Activated T-helper 1 cell treated with anti-CD3 and anti-CD28 coated beads, Interleukin-12 subunit alpha, Interleukin-12 subunit beta, Interleukin-2, Interleukin-4 antibody, amounts not matched to agents 30 ng/mL and 10 ng/mL and 1 ng/mL, durations not matched to agents 14 hours and 24 hours and 36 hours (primary cell): ENCODE measurements at regions not wholly inside any gene's neighbourhood (a gene's known extent, or its start where the extent isn't known, plus 50 kb on each side); places are given as distances from the start of the nearest gene placed in this dataset.

Experiments used
- DNase-seq: peaks from one replicate; pipeline ENCODE4 v3.0.0; 2021; ENCODE audit warnings: low spot score
- H3K27ac Mint-ChIP-seq: one replicate; pipeline ENCODE4 v1.8.0; 2021; ENCODE audit warnings: mild to moderate bottlenecking, mixed read lengths
- H3K27me3 Mint-ChIP-seq: one replicate; pipeline ENCODE4 v1.8.0; 2022; ENCODE audit warnings: mild to moderate bottlenecking, moderate library complexity, mixed read lengths; ENCODE audit not compliant: insufficient read depth
- H3K36me3 Mint-ChIP-seq: one replicate; pipeline ENCODE4 v1.8.0; 2021; ENCODE audit warnings: low read depth, mixed read lengths
- H3K4me1 Mint-ChIP-seq: one replicate; pipeline ENCODE4 v1.8.0; 2021; ENCODE audit warnings: low read depth, mixed read lengths
- H3K4me3 Mint-ChIP-seq: one replicate; pipeline ENCODE4 v1.8.0; 2021; ENCODE audit warnings: mild to moderate bottlenecking, moderate library complexity, mixed read lengths
- H3K9me3 Mint-ChIP-seq: one replicate; pipeline ENCODE4 v1.8.0; 2021; ENCODE audit warnings: mixed read lengths
- intact Hi-C: fragments of 100-400 bp; cut with micrococcal nuclease; formaldehyde crosslinking; loops from one replicate; pipeline ENCODE4 v1.15.1; 2024

- Mint-ChIP-seq H3K36me3 (no peaks in the 10 kb centered on the region), H3K27ac (no peak overlapping the region), H3K4me3 (no peak overlapping the region), H3K4me1 (peaks cover 5% of the 10 kb centered on the region), H3K27me3 (peaks cover 8% of the 10 kb centered on the region), H3K9me3 (no peaks in the 10 kb centered on the region)
- no peak for DNase-seq
- intact Hi-C loops: no loop called here
Observed at GRCh38 chr11:19661827-19662226, 50.8 kb upstream of the NAV2 start.

GRCh38 chr11:19660076-19660475, 52.6 kb upstream of the NAV2 start:
- H3K36me3 Mint-ChIP-seq: no peaks in the 10 kb centered on the region
- DNase-seq: no peak

GRCh38 chr11:19659529-19659928, 53.1 kb upstream of the NAV2 start:
- peaks cover 5% of the 10 kb centered on the region for H3K4me1 Mint-ChIP-seq
- peaks cover 7% of the 10 kb centered on the region for H3K27me3 Mint-ChIP-seq
- H3K36me3 Mint-ChIP-seq: no peaks in the 10 kb centered on the region
- no peak overlapping the region for H3K4me3 Mint-ChIP-seq
- DNase-seq: no peak
- H3K9me3 Mint-ChIP-seq: no peaks in the 10 kb centered on the region
- intact Hi-C loops: no loop called here
- no peak overlapping the region for H3K27ac Mint-ChIP-seq

More at GRCh38 chr11:19660076-19660475, 52.6 kb upstream of the NAV2 start:
- Mint-ChIP-seq H3K9me3 (no peaks in the 10 kb centered on the region), H3K27ac (no peak overlapping the region), H3K4me3 (no peak overlapping the region), H3K27me3 (peaks cover 8% of the 10 kb centered on the region), H3K4me1 (peaks cover 5% of the 10 kb centered on the region)
- intact Hi-C loops: no loop called here

GRCh38 chr11:19658344-19658743, 54.3 kb upstream of the NAV2 start:
- no peaks in the 10 kb centered on the region for H3K36me3 Mint-ChIP-seq
- DNase-seq: no peak
- H3K27ac Mint-ChIP-seq: no peak overlapping the region
- intact Hi-C loops: no loop called here
- peaks cover 2% of the 10 kb centered on the region for H3K27me3 Mint-ChIP-seq
- H3K4me1 Mint-ChIP-seq: peaks cover 5% of the 10 kb centered on the region
- H3K9me3 Mint-ChIP-seq: no peaks in the 10 kb centered on the region
- no peak overlapping the region for H3K4me3 Mint-ChIP-seq

GRCh38 chr11:19656140-19656541, 56.5 kb upstream of the NAV2 start:
- Mint-ChIP-seq H3K4me1 (peaks cover 5% of the 10 kb centered on the region), H3K27ac (no peak overlapping the region), H3K9me3 (no peaks in the 10 kb centered on the region), H3K4me3 (no peak overlapping the region), H3K27me3 (no peaks in the 10 kb centered on the region), H3K36me3 (no peaks in the 10 kb centered on the region)
- intact Hi-C loops: no loop called here
- no peak for DNase-seq

- no peak overlapping the region for H3K27ac Mint-ChIP-seq
- intact Hi-C loops: no loop called here
- H3K9me3 Mint-ChIP-seq: no peaks in the 10 kb centered on the region
- DNase-seq: no peak
- no peaks in the 10 kb centered on the region for H3K36me3 Mint-ChIP-seq
- no peak overlapping the region for H3K4me3 Mint-ChIP-seq
- H3K4me1 Mint-ChIP-seq: no peaks in the 10 kb centered on the region
- H3K27me3 Mint-ChIP-seq: no peaks in the 10 kb centered on the region
Observed at GRCh38 chr11:19652623-19653375, 59.8 kb upstream of the NAV2 start.

- Mint-ChIP-seq H3K27me3 (no peaks in the 10 kb centered on the region), H3K4me1 (no peaks in the 10 kb centered on the region), H3K4me3 (no peak overlapping the region), H3K27ac (no peak overlapping the region), H3K36me3 (no peaks in the 10 kb centered on the region), H3K9me3 (no peaks in the 10 kb centered on the region)
- intact Hi-C loops: no loop called here
- DNase-seq: no peak
Observed at GRCh38 chr11:19651653-19652052, 61.0 kb upstream of the NAV2 start.

- H3K27me3 Mint-ChIP-seq: no peaks in the 10 kb centered on the region
- intact Hi-C loops: no loop called here
- H3K9me3 Mint-ChIP-seq: no peaks in the 10 kb centered on the region
- H3K27ac Mint-ChIP-seq: no peak overlapping the region
- no peak overlapping the region for H3K4me3 Mint-ChIP-seq
- H3K4me1 Mint-ChIP-seq: no peaks in the 10 kb centered on the region
- H3K36me3 Mint-ChIP-seq: no peaks in the 10 kb centered on the region
- DNase-seq: no peak
Observed at GRCh38 chr11:19651028-19651427, 61.6 kb upstream of the NAV2 start.

GRCh38 chr11:19650467-19650866, 62.2 kb upstream of the NAV2 start:
- H3K27me3 Mint-ChIP-seq: no peaks in the 10 kb centered on the region

GRCh38 chr11:19649751-19650150, 62.9 kb upstream of the NAV2 start:
- no peaks in the 10 kb centered on the region for H3K9me3 Mint-ChIP-seq
- intact Hi-C loops: no loop called here

More at GRCh38 chr11:19650467-19650866, 62.2 kb upstream of the NAV2 start:
- no peaks in the 10 kb centered on the region for H3K4me1 Mint-ChIP-seq
- H3K4me3 Mint-ChIP-seq: no peak overlapping the region
- H3K9me3 Mint-ChIP-seq: no peaks in the 10 kb centered on the region
- intact Hi-C loops: no loop called here
- H3K36me3 Mint-ChIP-seq: no peaks in the 10 kb centered on the region
- DNase-seq: no peak
- no peak overlapping the region for H3K27ac Mint-ChIP-seq

GRCh38 chr11:19648321-19648720, 64.3 kb upstream of the NAV2 start:
- no peak for DNase-seq
- H3K4me1 Mint-ChIP-seq: no peaks in the 10 kb centered on the region
- intact Hi-C loops: no loop called here
- no peaks in the 10 kb centered on the region for H3K27me3 Mint-ChIP-seq
- H3K4me3 Mint-ChIP-seq: no peak overlapping the region
- H3K36me3 Mint-ChIP-seq: no peaks in the 10 kb centered on the region
- H3K27ac Mint-ChIP-seq: no peak overlapping the region
- no peaks in the 10 kb centered on the region for H3K9me3 Mint-ChIP-seq

More at GRCh38 chr11:19649751-19650150, 62.9 kb upstream of the NAV2 start:
- Mint-ChIP-seq H3K27ac (no peak overlapping the region), H3K4me1 (no peaks in the 10 kb centered on the region), H3K4me3 (no peak overlapping the region), H3K27me3 (no peaks in the 10 kb centered on the region), H3K36me3 (no peaks in the 10 kb centered on the region)
- DNase-seq: no peak

GRCh38 chr11:19647816-19648215, 64.8 kb upstream of the NAV2 start:
- DNase-seq: no peak
- Mint-ChIP-seq H3K36me3 (no peaks in the 10 kb centered on the region), H3K4me1 (no peaks in the 10 kb centered on the region), H3K27me3 (no peaks in the 10 kb centered on the region), H3K9me3 (no peaks in the 10 kb centered on the region), H3K27ac (no peak overlapping the region), H3K4me3 (no peak overlapping the region)
- intact Hi-C loops: no loop called here

GRCh38 chr11:19646921-19647320, 65.7 kb upstream of the NAV2 start:
- intact Hi-C loops: no loop called here
- H3K9me3 Mint-ChIP-seq: no peaks in the 10 kb centered on the region
- no peak overlapping the region for H3K27ac Mint-ChIP-seq
- no peaks in the 10 kb centered on the region for H3K4me1 Mint-ChIP-seq
- H3K36me3 Mint-ChIP-seq: no peaks in the 10 kb centered on the region
- DNase-seq: no peak
- no peaks in the 10 kb centered on the region for H3K27me3 Mint-ChIP-seq
- no peak overlapping the region for H3K4me3 Mint-ChIP-seq

- Mint-ChIP-seq H3K27ac (no peak overlapping the region), H3K4me3 (no peak overlapping the region), H3K4me1 (no peaks in the 10 kb centered on the region), H3K27me3 (no peaks in the 10 kb centered on the region), H3K9me3 (no peaks in the 10 kb centered on the region), H3K36me3 (no peaks in the 10 kb centered on the region)
- intact Hi-C loops: no loop called here
- no peak for DNase-seq
Observed at GRCh38 chr11:19646308-19646707, 66.3 kb upstream of the NAV2 start.
